ENCODE measurements at regions not wholly inside any gene's neighbourhood (a gene's known extent, or its start where the extent isn't known, plus 50 kb on each side); places are given as distances from the start of the nearest gene placed in this dataset.
"Not testable (repeated sequence)": the region's sequence is repeated elsewhere in the genome, so short reads cannot be mapped to it uniquely, and the experiment has no call there.

- Histone ChIP-seq H3K27me3 (ENCODE audit: control insufficient read depth, insufficient read depth, low read length) (no peaks in the 10 kb centered on the region), H3K27ac (ENCODE audit: low read length) (no peak overlapping the region), H3K9me3 (ENCODE audit: control insufficient read depth, low read depth, low read length) (peaks cover 18% of the 10 kb centered on the region), H3K36me3 (ENCODE audit: control insufficient read depth, insufficient read depth, low read length) (no peaks in the 10 kb centered on the region), H3K4me3 (ENCODE audit: low read length) (no peak overlapping the region), H3K4me1 (ENCODE audit: control insufficient read depth, insufficient read depth, low read length) (no peaks in the 10 kb centered on the region)
- DNase-seq: no peak
- WGBS (ENCODE audit: insufficient coverage, low lambda C conversion rate): no CpG with 5 or more reads among the region's 79 CpGs
Observed at GRCh38 chr19:22517496-22518411, 95.6 kb upstream of the ZNF98 start.

DNA sequence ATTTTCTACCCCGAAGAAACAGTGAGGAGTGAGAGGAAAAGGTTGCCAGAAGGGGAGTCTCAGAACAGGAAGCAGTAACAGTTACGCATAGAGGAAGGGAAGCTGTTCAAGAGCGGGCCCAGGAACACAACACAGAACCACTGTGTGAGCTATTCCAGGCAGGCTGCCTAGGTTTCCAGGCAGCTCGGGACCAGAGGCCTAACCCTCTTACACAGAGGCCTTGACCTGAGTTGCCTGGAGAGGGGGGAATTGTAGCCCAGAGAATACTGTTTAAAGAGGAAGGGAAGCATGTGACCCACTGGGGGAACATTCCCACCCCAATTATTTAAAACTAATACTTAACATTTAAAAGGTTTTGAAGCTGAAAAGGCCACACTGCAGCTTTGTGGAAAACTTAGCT lies 93.3 kb upstream of the ZNF98 start:
- Histone ChIP-seq H3K4me3 (ENCODE audit: low read length) (no peak overlapping the region), H3K27ac (ENCODE audit: low read length) (no peak overlapping the region), H3K36me3 (ENCODE audit: control insufficient read depth, insufficient read depth, low read length) (no peaks in the 10 kb centered on the region), H3K9me3 (ENCODE audit: control insufficient read depth, low read depth, low read length) (peaks cover 20% of the 10 kb centered on the region), H3K4me1 (ENCODE audit: control insufficient read depth, insufficient read depth, low read length) (no peaks in the 10 kb centered on the region), H3K27me3 (ENCODE audit: control insufficient read depth, insufficient read depth, low read length) (no peaks in the 10 kb centered on the region)
- no peak for DNase-seq
- no CpG with 5 or more reads among the region's 4 CpGs for WGBS (ENCODE audit: insufficient coverage, low lambda C conversion rate)

DNA sequence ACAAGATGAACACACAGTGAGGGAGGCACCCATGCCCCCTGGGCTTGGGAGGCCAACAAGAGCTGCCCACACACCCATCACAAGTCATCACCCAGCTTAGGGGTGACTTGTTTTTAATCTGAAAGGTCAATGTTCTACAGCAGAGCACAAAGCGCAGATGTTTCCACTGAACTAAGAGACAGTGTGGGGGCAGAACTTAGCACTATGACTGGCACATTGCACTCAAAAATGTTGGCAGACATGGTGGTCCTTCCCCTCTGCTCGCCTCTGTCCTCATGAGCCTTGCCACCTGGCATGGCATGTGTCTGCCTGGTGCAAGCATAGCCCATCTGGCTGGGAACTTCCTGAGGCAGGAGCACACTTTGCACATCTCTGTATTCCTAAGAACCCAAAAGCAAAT lies 81.4 kb upstream of the ZNF98 start:
- Histone ChIP-seq H3K27ac (ENCODE audit: low read length) (no peak overlapping the region), H3K27me3 (ENCODE audit: control insufficient read depth, insufficient read depth, low read length) (no peaks in the 10 kb centered on the region), H3K4me3 (ENCODE audit: low read length) (no peak overlapping the region), H3K9me3 (ENCODE audit: control insufficient read depth, low read depth, low read length) (peaks cover 7% of the 10 kb centered on the region), H3K36me3 (ENCODE audit: control insufficient read depth, insufficient read depth, low read length) (no peaks in the 10 kb centered on the region), H3K4me1 (ENCODE audit: control insufficient read depth, insufficient read depth, low read length) (no peaks in the 10 kb centered on the region)
- no peak for DNase-seq
- WGBS (ENCODE audit: insufficient coverage, low lambda C conversion rate): no CpG with 5 or more reads among the region's 2 CpGs

- Histone ChIP-seq H3K27ac (ENCODE audit: low read length) (no peak overlapping the region), H3K27me3 (ENCODE audit: control insufficient read depth, insufficient read depth, low read length) (no peaks in the 10 kb centered on the region), H3K4me3 (ENCODE audit: low read length) (no peak overlapping the region), H3K9me3 (ENCODE audit: control insufficient read depth, low read depth, low read length) (peaks cover 7% of the 10 kb centered on the region), H3K36me3 (ENCODE audit: control insufficient read depth, insufficient read depth, low read length) (no peaks in the 10 kb centered on the region), H3K4me1 (ENCODE audit: control insufficient read depth, insufficient read depth, low read length) (no peaks in the 10 kb centered on the region)
- DNase-seq: no peak
- WGBS (ENCODE audit: insufficient coverage, low lambda C conversion rate): no CpG with 5 or more reads among the region's 3 CpGs
Observed at GRCh38 chr19:22502766-22503165, 80.6 kb upstream of the ZNF98 start.

- not testable (repeated sequence) for H3K9me3 ChIP-seq (ENCODE audit: control insufficient read depth, low read depth, low read length); H3K4me3 ChIP-seq (ENCODE audit: low read length); H3K36me3 ChIP-seq (ENCODE audit: control insufficient read depth, insufficient read depth, low read length); DNase-seq; H3K4me1 ChIP-seq (ENCODE audit: control insufficient read depth, insufficient read depth, low read length); H3K27ac ChIP-seq (ENCODE audit: low read length); H3K27me3 ChIP-seq (ENCODE audit: control insufficient read depth, insufficient read depth, low read length)
- no CpG with 5 or more reads among the region's 34 CpGs for WGBS (ENCODE audit: insufficient coverage, low lambda C conversion rate)
Observed at GRCh38 chr19:22498831-22499430, 76.8 kb upstream of the ZNF98 start.

GRCh38 chr19:22491746-22492145 lies 69.6 kb upstream of the ZNF98 start:
- no peaks in the 10 kb centered on the region for H3K36me3 ChIP-seq (ENCODE audit: control insufficient read depth, insufficient read depth, low read length)
- H3K4me3 ChIP-seq (ENCODE audit: low read length): no peak overlapping the region
- no peaks in the 10 kb centered on the region for H3K27me3 ChIP-seq (ENCODE audit: control insufficient read depth, insufficient read depth, low read length)
- no peak overlapping the region for H3K27ac ChIP-seq (ENCODE audit: low read length)
- peaks cover 6% of the 10 kb centered on the region for H3K9me3 ChIP-seq (ENCODE audit: control insufficient read depth, low read depth, low read length)
- no peak for DNase-seq
- no CpG with 5 or more reads among the region's 2 CpGs for WGBS (ENCODE audit: insufficient coverage, low lambda C conversion rate)
- no peaks in the 10 kb centered on the region for H3K4me1 ChIP-seq (ENCODE audit: control insufficient read depth, insufficient read depth, low read length)

- not testable (repeated sequence) for H3K9me3 ChIP-seq (ENCODE audit: control insufficient read depth, low read depth, low read length); H3K27ac ChIP-seq (ENCODE audit: low read length); H3K4me3 ChIP-seq (ENCODE audit: low read length); H3K27me3 ChIP-seq (ENCODE audit: control insufficient read depth, insufficient read depth, low read length); H3K4me1 ChIP-seq (ENCODE audit: control insufficient read depth, insufficient read depth, low read length); H3K36me3 ChIP-seq (ENCODE audit: control insufficient read depth, insufficient read depth, low read length); DNase-seq
- 0% methylated on average over 1 of the region's 7 CpGs for WGBS (ENCODE audit: insufficient coverage, low lambda C conversion rate)
Observed at GRCh38 chr19:22483514-22483913, 61.4 kb upstream of the ZNF98 start.

GRCh38 chr19:22472180-22472637 lies 50.1 kb upstream of the ZNF98 start:
- Histone ChIP-seq H3K27ac (ENCODE audit: low read length) (no peak overlapping the region), H3K4me1 (ENCODE audit: control insufficient read depth, insufficient read depth, low read length) (no peaks in the 10 kb centered on the region), H3K36me3 (ENCODE audit: control insufficient read depth, insufficient read depth, low read length) (no peaks in the 10 kb centered on the region), H3K27me3 (ENCODE audit: control insufficient read depth, insufficient read depth, low read length) (no peaks in the 10 kb centered on the region), H3K9me3 (ENCODE audit: control insufficient read depth, low read depth, low read length) (peaks cover 4% of the 10 kb centered on the region), H3K4me3 (ENCODE audit: low read length) (no peak overlapping the region)
- WGBS (ENCODE audit: insufficient coverage, low lambda C conversion rate): no CpG with 5 or more reads among the region's 2 CpGs
- no peak for DNase-seq

All from large intestine (tissue), 3 donors.